ENCODE measurements at regions not wholly inside any gene's neighbourhood (a gene's known extent, or its start where the extent isn't known, plus 50 kb on each side); places are given as distances from the start of the nearest gene placed in this dataset.
"Not testable (repeated sequence)": the region's sequence is repeated elsewhere in the genome, so short reads cannot be mapped to it uniquely, and the experiment has no call there.

DNA sequence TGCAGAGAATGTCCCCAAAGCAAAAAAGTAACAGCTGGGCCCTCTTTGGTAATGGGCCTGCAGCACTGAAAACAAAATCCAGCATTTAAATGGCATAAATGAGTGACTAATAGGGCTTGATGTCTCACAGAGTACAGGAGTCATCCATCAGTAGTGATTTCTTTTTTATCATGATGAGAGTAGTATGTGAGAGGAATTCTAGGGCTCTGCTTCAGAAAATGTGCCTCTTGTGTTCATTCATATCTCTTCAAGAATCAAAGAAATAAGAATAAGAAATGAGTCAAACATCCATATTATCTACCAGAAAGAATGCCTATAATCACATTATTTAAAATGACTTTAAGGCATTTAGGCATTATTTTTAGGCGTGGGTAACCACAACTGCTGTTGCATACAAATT, 792.9 kb upstream of the HTR2C start:
- peak; percentile 65 for ATAC-seq
- TF ChIP-seq, protein P1, sequence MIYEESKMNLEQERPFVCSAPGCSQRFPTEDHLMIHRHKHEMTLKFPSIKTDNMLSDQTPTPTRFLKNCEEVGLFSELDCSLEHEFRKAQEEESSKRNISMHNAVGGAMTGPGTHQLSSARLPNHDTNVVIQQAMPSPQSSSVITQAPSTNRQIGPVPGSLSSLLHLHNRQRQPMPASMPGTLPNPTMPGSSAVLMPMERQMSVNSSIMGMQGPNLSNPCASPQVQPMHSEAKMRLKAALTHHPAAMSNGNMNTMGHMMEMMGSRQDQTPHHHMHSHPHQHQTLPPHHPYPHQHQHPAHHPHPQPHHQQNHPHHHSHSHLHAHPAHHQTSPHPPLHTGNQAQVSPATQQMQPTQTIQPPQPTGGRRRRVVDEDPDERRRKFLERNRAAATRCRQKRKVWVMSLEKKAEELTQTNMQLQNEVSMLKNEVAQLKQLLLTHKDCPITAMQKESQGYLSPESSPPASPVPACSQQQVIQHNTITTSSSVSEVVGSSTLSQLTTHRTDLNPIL (CRISPR knock-in tag; IDR thresholded peaks at IDR 0.05; ENCODE audit: low read depth): 0 out of 2 replicates have a peak, but pooled peaks have one; percentile 22
- no peak for TF ChIP-seq ZFP3 (CRISPR knock-in tag; IDR thresholded peaks at IDR 0.05)
- TF ChIP-seq, protein P2, sequence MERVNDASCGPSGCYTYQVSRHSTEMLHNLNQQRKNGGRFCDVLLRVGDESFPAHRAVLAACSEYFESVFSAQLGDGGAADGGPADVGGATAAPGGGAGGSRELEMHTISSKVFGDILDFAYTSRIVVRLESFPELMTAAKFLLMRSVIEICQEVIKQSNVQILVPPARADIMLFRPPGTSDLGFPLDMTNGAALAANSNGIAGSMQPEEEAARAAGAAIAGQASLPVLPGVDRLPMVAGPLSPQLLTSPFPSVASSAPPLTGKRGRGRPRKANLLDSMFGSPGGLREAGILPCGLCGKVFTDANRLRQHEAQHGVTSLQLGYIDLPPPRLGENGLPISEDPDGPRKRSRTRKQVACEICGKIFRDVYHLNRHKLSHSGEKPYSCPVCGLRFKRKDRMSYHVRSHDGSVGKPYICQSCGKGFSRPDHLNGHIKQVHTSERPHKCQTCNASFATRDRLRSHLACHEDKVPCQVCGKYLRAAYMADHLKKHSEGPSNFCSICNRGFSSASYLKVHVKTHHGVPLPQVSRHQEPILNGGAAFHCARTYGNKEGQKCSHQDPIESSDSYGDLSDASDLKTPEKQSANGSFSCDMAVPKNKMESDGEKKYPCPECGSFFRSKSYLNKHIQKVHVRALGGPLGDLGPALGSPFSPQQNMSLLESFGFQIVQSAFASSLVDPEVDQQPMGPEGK (CRISPR knock-in tag; IDR thresholded peaks at IDR 0.05; ENCODE audit: borderline replicate concordance): peak; percentile 39; the same call in 1 of the 2 replicates
- peak; percentile 91 for TF ChIP-seq ISL1 (CRISPR knock-in tag; IDR thresholded peaks at IDR 0.05)

DNA sequence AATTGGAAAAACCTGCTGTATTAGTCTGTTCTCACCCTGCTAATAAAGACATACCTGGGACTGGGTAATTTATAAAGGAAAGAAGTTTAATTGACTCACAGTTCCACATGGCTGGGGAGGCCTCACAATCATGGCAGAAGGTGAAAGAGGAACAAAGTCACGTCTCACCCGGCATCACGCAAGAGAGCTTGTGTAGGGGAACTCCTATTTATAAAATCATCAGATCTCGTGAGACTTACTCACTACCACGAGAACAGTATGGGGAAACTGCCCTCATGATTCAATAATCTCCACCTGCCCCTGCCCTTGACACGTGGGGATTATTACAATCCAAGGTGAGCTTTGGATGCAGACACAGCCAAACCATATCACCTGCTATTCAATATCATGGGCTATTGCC, 799.1 kb upstream of the HTR2C start:
- ATAC-seq: not testable (repeated sequence)

DNA sequence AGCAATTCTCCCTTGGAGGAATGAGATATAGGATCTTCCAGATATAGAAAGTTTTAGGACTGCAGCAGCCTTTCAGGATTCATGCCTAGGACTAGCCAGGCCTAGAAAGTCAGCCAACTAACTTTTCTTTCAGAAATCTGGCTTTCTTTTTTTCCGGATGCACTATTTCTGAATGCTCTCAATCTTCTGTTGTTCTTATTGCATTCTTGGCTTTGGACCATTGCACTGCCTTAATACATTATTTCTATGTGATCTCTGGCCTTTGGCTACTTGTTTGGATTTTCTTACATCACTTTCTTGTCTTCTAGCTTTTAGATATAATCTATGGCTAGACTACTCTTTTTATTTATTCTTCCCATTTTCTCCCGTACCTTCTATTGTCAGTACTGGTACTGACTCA, 813.1 kb upstream of the HTR2C start:
- TF ChIP-seq, protein P1 (CRISPR knock-in tag; IDR thresholded peaks at IDR 0.05; ENCODE audit: low read depth): no peak
- TF ChIP-seq ZNF8 (CRISPR knock-in tag; IDR thresholded peaks at IDR 0.05) (no peak), ZNF565 (CRISPR knock-in tag; conservative IDR thresholded peaks at IDR 0.05; ENCODE audit: low read depth) (no peak), SNAI2 (CRISPR knock-in tag; IDR thresholded peaks at IDR 0.05) (no peak), ESRRG (CRISPR knock-in tag; IDR thresholded peaks at IDR 0.05) (no peak), RARB (CRISPR knock-in tag; IDR thresholded peaks at IDR 0.05) (no peak), TCF4 (CRISPR knock-in tag; IDR thresholded peaks at IDR 0.05; ENCODE audit: borderline replicate concordance) (no peak), ISL1 (CRISPR knock-in tag; IDR thresholded peaks at IDR 0.05) (no peak), ZNF70 (CRISPR knock-in tag; IDR thresholded peaks at IDR 0.05) (no peak), GLIS3 (CRISPR knock-in tag; IDR thresholded peaks at IDR 0.05) (no peak), ARNTL (CRISPR knock-in tag; IDR thresholded peaks at IDR 0.05; ENCODE audit: borderline replicate concordance, low read depth) (no peak)
- TF ChIP-seq, protein P2 (CRISPR knock-in tag; IDR thresholded peaks at IDR 0.05; ENCODE audit: borderline replicate concordance): no peak
- TF ChIP-seq, protein P3, sequence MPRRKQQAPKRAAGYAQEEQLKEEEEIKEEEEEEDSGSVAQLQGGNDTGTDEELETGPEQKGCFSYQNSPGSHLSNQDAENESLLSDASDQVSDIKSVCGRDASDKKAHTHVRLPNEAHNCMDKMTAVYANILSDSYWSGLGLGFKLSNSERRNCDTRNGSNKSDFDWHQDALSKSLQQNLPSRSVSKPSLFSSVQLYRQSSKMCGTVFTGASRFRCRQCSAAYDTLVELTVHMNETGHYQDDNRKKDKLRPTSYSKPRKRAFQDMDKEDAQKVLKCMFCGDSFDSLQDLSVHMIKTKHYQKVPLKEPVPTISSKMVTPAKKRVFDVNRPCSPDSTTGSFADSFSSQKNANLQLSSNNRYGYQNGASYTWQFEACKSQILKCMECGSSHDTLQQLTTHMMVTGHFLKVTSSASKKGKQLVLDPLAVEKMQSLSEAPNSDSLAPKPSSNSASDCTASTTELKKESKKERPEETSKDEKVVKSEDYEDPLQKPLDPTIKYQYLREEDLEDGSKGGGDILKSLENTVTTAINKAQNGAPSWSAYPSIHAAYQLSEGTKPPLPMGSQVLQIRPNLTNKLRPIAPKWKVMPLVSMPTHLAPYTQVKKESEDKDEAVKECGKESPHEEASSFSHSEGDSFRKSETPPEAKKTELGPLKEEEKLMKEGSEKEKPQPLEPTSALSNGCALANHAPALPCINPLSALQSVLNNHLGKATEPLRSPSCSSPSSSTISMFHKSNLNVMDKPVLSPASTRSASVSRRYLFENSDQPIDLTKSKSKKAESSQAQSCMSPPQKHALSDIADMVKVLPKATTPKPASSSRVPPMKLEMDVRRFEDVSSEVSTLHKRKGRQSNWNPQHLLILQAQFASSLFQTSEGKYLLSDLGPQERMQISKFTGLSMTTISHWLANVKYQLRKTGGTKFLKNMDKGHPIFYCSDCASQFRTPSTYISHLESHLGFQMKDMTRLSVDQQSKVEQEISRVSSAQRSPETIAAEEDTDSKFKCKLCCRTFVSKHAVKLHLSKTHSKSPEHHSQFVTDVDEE (CRISPR knock-in tag; IDR thresholded peaks at IDR 0.05): no peak
- TF ChIP-seq, protein P4, sequence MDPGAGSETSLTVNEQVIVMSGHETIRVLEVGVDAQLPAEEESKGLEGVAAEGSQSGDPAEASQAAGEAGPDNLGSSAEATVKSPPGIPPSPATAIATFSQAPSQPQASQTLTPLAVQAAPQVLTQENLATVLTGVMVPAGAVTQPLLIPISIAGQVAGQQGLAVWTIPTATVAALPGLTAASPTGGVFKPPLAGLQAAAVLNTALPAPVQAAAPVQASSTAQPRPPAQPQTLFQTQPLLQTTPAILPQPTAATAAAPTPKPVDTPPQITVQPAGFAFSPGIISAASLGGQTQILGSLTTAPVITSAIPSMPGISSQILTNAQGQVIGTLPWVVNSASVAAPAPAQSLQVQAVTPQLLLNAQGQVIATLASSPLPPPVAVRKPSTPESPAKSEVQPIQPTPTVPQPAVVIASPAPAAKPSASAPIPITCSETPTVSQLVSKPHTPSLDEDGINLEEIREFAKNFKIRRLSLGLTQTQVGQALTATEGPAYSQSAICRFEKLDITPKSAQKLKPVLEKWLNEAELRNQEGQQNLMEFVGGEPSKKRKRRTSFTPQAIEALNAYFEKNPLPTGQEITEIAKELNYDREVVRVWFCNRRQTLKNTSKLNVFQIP (CRISPR knock-in tag; IDR thresholded peaks at IDR 0.05; ENCODE audit: borderline replicate concordance, low read depth): no peak
- TF ChIP-seq, protein P5, sequence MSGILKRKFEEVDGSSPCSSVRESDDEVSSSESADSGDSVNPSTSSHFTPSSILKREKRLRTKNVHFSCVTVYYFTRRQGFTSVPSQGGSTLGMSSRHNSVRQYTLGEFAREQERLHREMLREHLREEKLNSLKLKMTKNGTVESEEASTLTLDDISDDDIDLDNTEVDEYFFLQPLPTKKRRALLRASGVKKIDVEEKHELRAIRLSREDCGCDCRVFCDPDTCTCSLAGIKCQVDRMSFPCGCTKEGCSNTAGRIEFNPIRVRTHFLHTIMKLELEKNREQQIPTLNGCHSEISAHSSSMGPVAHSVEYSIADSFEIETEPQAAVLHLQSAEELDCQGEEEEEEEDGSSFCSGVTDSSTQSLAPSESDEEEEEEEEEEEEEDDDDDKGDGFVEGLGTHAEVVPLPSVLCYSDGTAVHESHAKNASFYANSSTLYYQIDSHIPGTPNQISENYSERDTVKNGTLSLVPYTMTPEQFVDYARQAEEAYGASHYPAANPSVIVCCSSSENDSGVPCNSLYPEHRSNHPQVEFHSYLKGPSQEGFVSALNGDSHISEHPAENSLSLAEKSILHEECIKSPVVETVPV (CRISPR knock-in tag; IDR thresholded peaks at IDR 0.05): no peak

More for the DNA sequence above, 813.1 kb upstream of the HTR2C start:
- no peak for ATAC-seq

Measured in SK-N-SH treated with all-trans-retinoic acid at 6 μM for 48 hours (cell line).